K562 (cell line): ENCODE measurements at regions not wholly inside any gene's neighbourhood (a gene's known extent, or its start where the extent isn't known, plus 50 kb on each side); places are given as distances from the start of the nearest gene placed in this dataset.

Experiments
- ATAC-seq: fragments of 200-7000 bp; cut with Tn5 transposase; 3 replicates; pipeline ENCODE4 v1.9.1; 2020; ENCODE audit warnings: moderate library complexity
- BruUV-seq: library from RNA; stranded (reverse); fragments of 400-500 nt; replicated peaks from 2 replicates; lab custom pipeline; 2021; lab: Mats Ljungman, UMichigan
- CTCF ChIA-PET: fragments of 300-600 bp; formaldehyde crosslinking; extraction: SDS; loops from one replicate; lab custom pipeline; 2021; ENCODE audit warnings: low intra/inter-chr PET ratio; lab: Yijun Ruan, JAX
- POLR2A ChIA-PET: fragments of 300-600, 350-650 bp; sonication (Branson Sonifier 250); formaldehyde crosslinking; extraction: SDS; loops from one replicate; lab custom pipeline; 2021; ENCODE audit warnings: antibody characterized with exemption, inconsistent platforms; lab: Yijun Ruan, JAX
- DNase-seq, 4 experiments: peaks; one replicate each; pipeline versions ENCODE4 v3.0.0 to v3.0.0-alpha.2; 2011 to 2018; ENCODE audit warnings: low spot score in 3 of 4, mixed read lengths in 3 of 4; ENCODE audit errors: extremely low read depth in 1 of 4
- FAIRE-seq: peaks from 2 replicates; lab custom pipeline; 2011; peaks lifted over from hg19 to GRCh38; lab: Jason Lieb, UNC
- H2AFZ ChIP-seq: 2 replicates; pipeline ENCODE4 v1.6.0; 2011; ENCODE audit warnings: low read depth, low read length, control low read depth, inconsistent platforms
- H3K27ac ChIP-seq: fragments of 200-600 bp; 3 replicates; pipeline ENCODE4 v1.8.0; 2011; ENCODE audit warnings: low read depth, mild to moderate bottlenecking, control low read depth, inconsistent platforms, low read length, moderate library complexity, mixed read lengths; ENCODE audit errors: extremely low read depth
- H3K27me3 ChIP-seq, 2 experiments: fragments of 300-600 bp in 1 of 2; 2 replicates in 1 of 2; 3 replicates in 1 of 2; pipeline versions ENCODE4 v1.6.0 to v1.8.0; 2011; ENCODE audit warnings: inconsistent platforms in 2 of 2, low read length in 2 of 2, mild to moderate bottlenecking in 1 of 2, mixed read lengths in 1 of 2, moderate library complexity in 1 of 2; ENCODE audit not compliant: control insufficient read depth in 2 of 2, insufficient read depth in 2 of 2
- H3K36me3 ChIP-seq: fragments of 300-600 bp; 3 replicates; pipeline ENCODE4 v1.8.0; 2011; ENCODE audit warnings: mild to moderate bottlenecking, low read length, inconsistent platforms; ENCODE audit not compliant: control insufficient read depth, insufficient read depth
- H3K4me1 ChIP-seq, 2 experiments: fragments of 200-600 bp in 1 of 2; replicated peaks in 1 of 2; 2 replicates in 1 of 2; 3 replicates in 1 of 2; pipeline versions ENCODE4 v1.5.1 to v1.8.0; 2011; ENCODE audit warnings: inconsistent platforms in 2 of 2, low read length in 2 of 2, mild to moderate bottlenecking in 1 of 2, mixed read lengths in 1 of 2, moderate library complexity in 1 of 2; ENCODE audit not compliant: control insufficient read depth in 2 of 2, insufficient read depth in 2 of 2
- H3K4me2 ChIP-seq: 2 replicates; pipeline ENCODE4 v1.6.1; 2011; ENCODE audit warnings: low read length, control low read depth, inconsistent platforms, mixed read lengths; ENCODE audit not compliant: insufficient read depth
- H3K4me3 ChIP-seq: fragments of 200-600 bp; sonication (generic), shearing (Covaris generic); 2 replicates; pipeline ENCODE4 v1.5.1; 2016; ENCODE audit warnings: control low read depth, inconsistent platforms
- H3K79me2 ChIP-seq: fragments of 200-600 bp; 3 replicates; pipeline ENCODE4 v1.8.0; 2011; ENCODE audit warnings: low read length, inconsistent platforms; ENCODE audit not compliant: control insufficient read depth, insufficient read depth
- H3K9ac ChIP-seq, 2 experiments: 2 replicates each; pipeline versions ENCODE4 v1.6.0 to v1.6.1; 2011; ENCODE audit warnings: low read depth in 2 of 2, low read length in 2 of 2, control low read depth in 1 of 2, inconsistent platforms in 1 of 2, mild to moderate bottlenecking in 1 of 2, mixed read lengths in 1 of 2; ENCODE audit not compliant: insufficient read depth in 1 of 2
- H3K9me1 ChIP-seq: one replicate; pipeline ENCODE4 v1.6.0; 2011; ENCODE audit warnings: inconsistent platforms, mild to moderate bottlenecking, low read length, moderate library complexity; ENCODE audit not compliant: control insufficient read depth, insufficient read depth
- H3K9me3 ChIP-seq: replicated peaks from 2 replicates; pipeline ENCODE4 v1.5.1; 2011; ENCODE audit warnings: low read depth, low read length, inconsistent platforms; ENCODE audit not compliant: control insufficient read depth, insufficient read depth
- H4K20me1 ChIP-seq: replicated peaks from 2 replicates; pipeline ENCODE4 v1.6.1; 2011; ENCODE audit warnings: low read length, inconsistent platforms, mixed read lengths; ENCODE audit not compliant: control insufficient read depth, insufficient read depth
- CBX3 ChIP-seq, 2 experiments: IDR thresholded peaks; 1 replicate in 1 of 2; 2 replicates in 1 of 2; pipeline ENCODE4 v1.6.1; 2012; ENCODE audit warnings: inconsistent platforms in 2 of 2, low read length in 2 of 2, borderline replicate concordance in 1 of 2, control low read depth in 1 of 2
- MTA3 ChIP-seq: fragments of 450-650 bp; formaldehyde crosslinking; IDR thresholded peaks from 2 replicates; pipeline ENCODE4 v1.6.1; 2017; ENCODE audit warnings: mild to moderate bottlenecking, borderline replicate concordance
- STAT5B ChIP-seq: fragments of 250-450 bp; sonication (Bioruptor Pico); IDR thresholded peaks from 2 replicates; pipeline ENCODE4 v1.8.0; 2021; ENCODE audit warnings: mild to moderate bottlenecking, inconsistent platforms
- TFAP4 ChIP-seq: sonication (generic); formaldehyde crosslinking; IDR thresholded peaks from 2 replicates; pipeline ENCODE4 v1.8.0; 2022; ENCODE audit warnings: missing genetic modification reagents, mild to moderate bottlenecking, moderate library complexity, borderline replicate concordance
- ZNF12 ChIP-seq: sonication (generic); formaldehyde crosslinking; IDR thresholded peaks from 2 replicates; pipeline ENCODE4 v1.4.0; 2020; ENCODE audit warnings: mild to moderate bottlenecking, missing genetic modification reagents
- ZNF311 ChIP-seq: fragments of 250-450 bp; sonication (Bioruptor Pico); IDR thresholded peaks from 2 replicates; pipeline ENCODE4 v1.4.0; 2020; ENCODE audit warnings: mild to moderate bottlenecking, moderate library complexity
- ZNF444 ChIP-seq: fragments of 250-450 bp; sonication (Bioruptor Pico); IDR thresholded peaks from 2 replicates; pipeline ENCODE4 v1.4.0; 2020; ENCODE audit warnings: mild to moderate bottlenecking, moderate library complexity
- ZNF76 ChIP-seq: fragments of 250-450 bp; sonication (Bioruptor Pico); IDR thresholded peaks from 2 replicates; pipeline ENCODE4 v1.4.0; 2020; ENCODE audit warnings: mild to moderate bottlenecking, moderate library complexity, borderline replicate concordance
- WGBS: fragments of 100-300 bp; shearing (Covaris generic); methylation state at CpG from one replicate; pipeline ENCODE4 v1.1.6; 2016; ENCODE audit warnings: low coverage, mixed read lengths; ENCODE audit not compliant: insufficient coverage; ENCODE audit errors: missing lambda C conversion rate; 5-methylcytosine and 5-hydroxymethylcytosine counted together
- in situ Hi-C: fragments of 300-500 bp; cut with MboI; formaldehyde crosslinking; loops from 4 replicates; pipeline ENCODE4 v1.15.0; 2018; ENCODE audit warnings: inconsistent platforms, mixed read lengths
- intact Hi-C: fragments of 100-400 bp; cut with micrococcal nuclease; formaldehyde crosslinking; loops from 2 replicates; pipeline ENCODE4 v1.14.2; 2022

- no peak for FAIRE-seq
- H3K27me3 ChIP-seq: peaks cover 30 to 82% of the 10 kb centered on the region in 2 experiments
These were observed 81.7 kb downstream of the GLI2 start for GRCh38 chr2:120817136-120817955.

More at GRCh38 chr2:120817136-120817955, 81.7 kb downstream of the GLI2 start:
- Histone ChIP-seq H2AFZ (no peak overlapping the region), H3K9ac (no peak overlapping the region)
- no peak for DNase-seq
- no peak for TF ChIP-seq ZNF76 (CRISPR knock-in tag)
- no peak for TF ChIP-seq ZNF444 (CRISPR knock-in tag)
- TF ChIP-seq ZNF311 (CRISPR knock-in tag): no peak
- TF ChIP-seq TFAP4: no peak
- no peak for TF ChIP-seq ZNF12 (CRISPR knock-in tag)
- TF ChIP-seq STAT5B (CRISPR knock-in tag): no peak
- no peak for TF ChIP-seq MTA3
- TF ChIP-seq CBX3 (IDR thresholded peaks at IDR 0.05; ENCODE audit: borderline replicate concordance in 1 of 2, low read length in 2 of 2): no peak
- TF ChIP-seq, all 486 proteins: peak for 0
- intact Hi-C loops (no loop called here), in situ Hi-C loops (no loop called here)
- H3K79me2 ChIP-seq: no peaks in the 10 kb centered on the region
- H3K9me3 ChIP-seq: no peaks in the 10 kb centered on the region
- BruUV-seq: no TSS peak
- H3K27ac ChIP-seq: no peak overlapping the region
- no peak overlapping the region for H3K4me2 ChIP-seq
- H4K20me1 ChIP-seq: peaks cover 8% of the 10 kb centered on the region; the same call in 1 of the 2 replicates
- no peak overlapping the region for H3K4me3 ChIP-seq
- 0 out of 5 replicates have a peak, but pooled peaks cover 0 to 3% of the 10 kb centered on the region in 2 experiments for H3K4me1 ChIP-seq
- POLR2A ChIA-PET: no interaction called here
- no peaks in the 10 kb centered on the region for H3K9me1 ChIP-seq
- H3K36me3 ChIP-seq: no peaks in the 10 kb centered on the region
- ATAC-seq: no peak
- CTCF ChIA-PET: no interaction called here
- 3% methylated on average over 18 of the region's 25 CpGs for WGBS
